ENCODE measurements at regions not wholly inside any gene's neighbourhood (a gene's known extent, or its start where the extent isn't known, plus 50 kb on each side); places are given as distances from the start of the nearest gene placed in this dataset.

DNA sequence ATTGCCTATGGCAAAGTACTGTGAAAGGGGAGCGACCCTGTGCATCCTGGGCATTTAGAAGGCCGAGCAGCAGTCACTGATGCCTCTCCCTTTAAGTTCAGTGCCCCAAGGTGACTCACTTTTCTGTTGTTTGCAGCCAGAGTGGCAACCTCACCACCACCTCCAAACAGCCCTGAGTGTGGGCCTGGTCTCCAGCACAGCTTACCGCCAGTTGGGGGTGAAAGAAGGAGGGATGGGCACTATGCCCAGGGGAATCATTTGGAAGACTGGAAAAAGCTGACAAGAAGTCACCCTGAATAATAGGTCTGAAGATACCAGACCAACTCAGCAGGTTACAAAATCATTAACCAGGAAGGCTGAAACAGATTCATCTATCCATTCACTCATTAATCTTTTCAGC, 571.8 kb downstream of the EPHB1 start:
- TF ChIP-seq, protein P1, sequence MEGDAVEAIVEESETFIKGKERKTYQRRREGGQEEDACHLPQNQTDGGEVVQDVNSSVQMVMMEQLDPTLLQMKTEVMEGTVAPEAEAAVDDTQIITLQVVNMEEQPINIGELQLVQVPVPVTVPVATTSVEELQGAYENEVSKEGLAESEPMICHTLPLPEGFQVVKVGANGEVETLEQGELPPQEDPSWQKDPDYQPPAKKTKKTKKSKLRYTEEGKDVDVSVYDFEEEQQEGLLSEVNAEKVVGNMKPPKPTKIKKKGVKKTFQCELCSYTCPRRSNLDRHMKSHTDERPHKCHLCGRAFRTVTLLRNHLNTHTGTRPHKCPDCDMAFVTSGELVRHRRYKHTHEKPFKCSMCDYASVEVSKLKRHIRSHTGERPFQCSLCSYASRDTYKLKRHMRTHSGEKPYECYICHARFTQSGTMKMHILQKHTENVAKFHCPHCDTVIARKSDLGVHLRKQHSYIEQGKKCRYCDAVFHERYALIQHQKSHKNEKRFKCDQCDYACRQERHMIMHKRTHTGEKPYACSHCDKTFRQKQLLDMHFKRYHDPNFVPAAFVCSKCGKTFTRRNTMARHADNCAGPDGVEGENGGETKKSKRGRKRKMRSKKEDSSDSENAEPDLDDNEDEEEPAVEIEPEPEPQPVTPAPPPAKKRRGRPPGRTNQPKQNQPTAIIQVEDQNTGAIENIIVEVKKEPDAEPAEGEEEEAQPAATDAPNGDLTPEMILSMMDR (IDR thresholded peaks at IDR 0.05), result no peak
- TF ChIP-seq POLR2AphosphoS5 (IDR thresholded peaks at IDR 0.05) (no peak), EP300 (IDR thresholded peaks at IDR 0.05) (no peak)
